B cell (primary cell): ENCODE measurements at regions not wholly inside any gene's neighbourhood (a gene's known extent, or its start where the extent isn't known, plus 50 kb on each side); places are given as distances from the start of the nearest gene placed in this dataset.

Experiments used
- CTCF ChIP-seq: fragments of 200-600 bp; IDR thresholded peaks from one replicate; pipeline ENCODE4 v1.8.0; 2022; ENCODE audit warnings: antibody characterized with exemption, mild to moderate bottlenecking
- EZH2 ChIP-seq: IDR thresholded peaks from 2 replicates; pipeline ENCODE4 v1.6.1; 2012; ENCODE audit warnings: borderline replicate concordance, low read depth, mild to moderate bottlenecking, moderate library complexity, low read length; ENCODE audit not compliant: insufficient read depth, poor library complexity, severe bottlenecking

- TF ChIP-seq CTCF (no peak), EZH2 (no peak)
These were observed 255.1 kb upstream of the KCNIP4 start for GRCh38 chr4:22203711-22204011.
